ENCODE measurements at regions not wholly inside any gene's neighbourhood (a gene's known extent, or its start where the extent isn't known, plus 50 kb on each side); places are given as distances from the start of the nearest gene placed in this dataset.

DNA sequence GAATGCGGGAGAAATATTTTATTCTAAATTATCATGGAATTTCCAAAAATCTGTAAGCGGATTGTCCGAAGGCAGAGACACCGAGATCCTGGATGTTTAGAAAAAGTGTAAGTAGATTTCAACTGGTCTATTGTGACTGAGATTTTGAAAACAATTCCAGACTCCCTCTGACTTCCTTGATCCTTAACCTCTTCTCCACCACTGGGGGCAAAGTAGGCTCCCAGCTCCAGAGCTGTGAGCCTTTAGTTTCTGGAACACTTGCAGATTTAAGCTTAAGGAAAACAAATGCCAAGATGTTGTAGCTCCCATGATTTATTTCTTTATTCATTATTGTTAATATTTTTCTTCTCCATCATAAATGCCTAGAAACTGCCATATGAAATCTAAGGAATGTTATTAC, 1320.5 kb upstream of the SEL1L start:
- TF ChIP-seq, protein P1, sequence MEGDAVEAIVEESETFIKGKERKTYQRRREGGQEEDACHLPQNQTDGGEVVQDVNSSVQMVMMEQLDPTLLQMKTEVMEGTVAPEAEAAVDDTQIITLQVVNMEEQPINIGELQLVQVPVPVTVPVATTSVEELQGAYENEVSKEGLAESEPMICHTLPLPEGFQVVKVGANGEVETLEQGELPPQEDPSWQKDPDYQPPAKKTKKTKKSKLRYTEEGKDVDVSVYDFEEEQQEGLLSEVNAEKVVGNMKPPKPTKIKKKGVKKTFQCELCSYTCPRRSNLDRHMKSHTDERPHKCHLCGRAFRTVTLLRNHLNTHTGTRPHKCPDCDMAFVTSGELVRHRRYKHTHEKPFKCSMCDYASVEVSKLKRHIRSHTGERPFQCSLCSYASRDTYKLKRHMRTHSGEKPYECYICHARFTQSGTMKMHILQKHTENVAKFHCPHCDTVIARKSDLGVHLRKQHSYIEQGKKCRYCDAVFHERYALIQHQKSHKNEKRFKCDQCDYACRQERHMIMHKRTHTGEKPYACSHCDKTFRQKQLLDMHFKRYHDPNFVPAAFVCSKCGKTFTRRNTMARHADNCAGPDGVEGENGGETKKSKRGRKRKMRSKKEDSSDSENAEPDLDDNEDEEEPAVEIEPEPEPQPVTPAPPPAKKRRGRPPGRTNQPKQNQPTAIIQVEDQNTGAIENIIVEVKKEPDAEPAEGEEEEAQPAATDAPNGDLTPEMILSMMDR (IDR thresholded peaks at IDR 0.05): no peak
- TF ChIP-seq POLR2AphosphoS5 (IDR thresholded peaks at IDR 0.05): no peak
- no peak for TF ChIP-seq EP300 (IDR thresholded peaks at IDR 0.05)
- TF ChIP-seq POLR2A (IDR thresholded peaks at IDR 0.05): no peak

All from upper lobe of left lung (tissue), 4 donors.